Liver (tissue), 8 donors: ENCODE measurements at regions not wholly inside any gene's neighbourhood (a gene's known extent, or its start where the extent isn't known, plus 50 kb on each side); places are given as distances from the start of the nearest gene placed in this dataset.

Experiments
- DNase-seq: peaks from one replicate; pipeline ENCODE4 v3.0.0-alpha.2; 2017; ENCODE audit warnings: low spot score
- H3K27ac ChIP-seq, 2 donors: one replicate each; pipeline ENCODE4 v1.7.0; 2013; ENCODE audit warnings: inconsistent platforms in 2 of 2, low read length in 2 of 2, control low read depth in 1 of 2, low read depth in 1 of 2, mild to moderate bottlenecking in 1 of 2
- H3K27me3 ChIP-seq, 4 donors: one replicate each; pipeline versions ENCODE4 v1.6.1 to v1.7.0; 2013; ENCODE audit warnings: low read length in 3 of 4, inconsistent platforms in 1 of 4, mild to moderate bottlenecking in 1 of 4, moderate library complexity in 1 of 4; ENCODE audit not compliant: control insufficient read depth in 4 of 4, insufficient read depth in 4 of 4
- H3K36me3 ChIP-seq, 4 donors: one replicate each; pipeline versions ENCODE4 v1.6.1 to v1.7.0; 2013; ENCODE audit warnings: low read length in 3 of 4, mild to moderate bottlenecking in 3 of 4, low read depth in 1 of 4, moderate library complexity in 1 of 4; ENCODE audit not compliant: control insufficient read depth in 4 of 4, insufficient read depth in 3 of 4
- H3K4me1 ChIP-seq, 4 donors: one replicate each; pipeline versions ENCODE4 v1.6.1 to v1.7.0; 2013; ENCODE audit warnings: low read length in 3 of 4, mild to moderate bottlenecking in 3 of 4, moderate library complexity in 1 of 4; ENCODE audit not compliant: control insufficient read depth in 4 of 4, insufficient read depth in 4 of 4
- H3K4me3 ChIP-seq, 3 donors: one replicate each; pipeline versions ENCODE4 v1.6.1 to v1.7.0; 2013; ENCODE audit warnings: low read length in 3 of 3, control low read depth in 1 of 3, low read depth in 1 of 3, mild to moderate bottlenecking in 1 of 3
- H3K9ac ChIP-seq, 2 donors: one replicate each; pipeline ENCODE4 v1.7.0; 2013; ENCODE audit warnings: low read length in 2 of 2, mild to moderate bottlenecking in 2 of 2, moderate library complexity in 2 of 2, control low read depth in 1 of 2, low read depth in 1 of 2
- H3K9me3 ChIP-seq, 4 donors: one replicate each; pipeline versions ENCODE4 v1.6.1 to v1.7.0; 2013; ENCODE audit warnings: low read length in 3 of 4; ENCODE audit not compliant: control insufficient read depth in 4 of 4
- ATF3 ChIP-seq: IDR thresholded peaks from 2 replicates; pipeline ENCODE4 v1.6.1; 2016; ENCODE audit warnings: antibody characterized with exemption
- CTCF ChIP-seq: fragments of 150-350 bp; IDR thresholded peaks from 2 replicates; pipeline ENCODE4 v1.5.1; 2017; ENCODE audit warnings: improper control_type of control experiment, low read depth, low read length; ENCODE audit not compliant: missing input control
- EGR1 ChIP-seq, 2 donors: IDR thresholded peaks; 2 replicates each; pipeline ENCODE4 v1.6.1; 2016 to 2018; ENCODE audit warnings: antibody characterized with exemption in 2 of 2, low read depth in 2 of 2
- FOXA1 ChIP-seq: IDR thresholded peaks from 2 replicates; pipeline ENCODE4 v1.6.1; 2016; ENCODE audit warnings: antibody characterized with exemption
- FOXA2 ChIP-seq: IDR thresholded peaks from 2 replicates; pipeline ENCODE4 v1.6.1; 2016; ENCODE audit warnings: antibody characterized with exemption
- GABPA ChIP-seq, 2 donors: IDR thresholded peaks in 1 of 2; conservative IDR thresholded peaks in 1 of 2; 2 replicates each; pipeline ENCODE4 v1.6.1; 2016; ENCODE audit warnings: antibody characterized with exemption in 2 of 2, mild to moderate bottlenecking in 1 of 2, moderate library complexity in 1 of 2
- HNF4A ChIP-seq, 2 donors: conservative IDR thresholded peaks; 2 replicates each; pipeline ENCODE4 v1.6.1; 2016; ENCODE audit warnings: antibody characterized with exemption in 2 of 2, mild to moderate bottlenecking in 2 of 2
- HNF4G ChIP-seq: IDR thresholded peaks from 2 replicates; pipeline ENCODE4 v1.6.1; 2016; ENCODE audit warnings: antibody characterized with exemption
- JUND ChIP-seq, 2 donors: IDR thresholded peaks; 2 replicates each; pipeline ENCODE4 v1.6.1; 2016; ENCODE audit warnings: antibody characterized with exemption in 2 of 2
- MAX ChIP-seq: IDR thresholded peaks from 2 replicates; pipeline ENCODE4 v1.6.1; 2016; ENCODE audit warnings: antibody characterized with exemption
- NR2F2 ChIP-seq: IDR thresholded peaks from 2 replicates; pipeline ENCODE4 v1.6.1; 2016; ENCODE audit warnings: antibody characterized with exemption
- RAD21 ChIP-seq, 2 donors: IDR thresholded peaks; 2 replicates each; pipeline ENCODE4 v1.6.1; 2016; ENCODE audit warnings: antibody characterized with exemption in 2 of 2, mild to moderate bottlenecking in 2 of 2
- REST ChIP-seq: IDR thresholded peaks from 2 replicates; pipeline ENCODE4 v1.6.1; 2016; ENCODE audit warnings: antibody characterized with exemption, mild to moderate bottlenecking
- RXRA ChIP-seq, 2 donors: IDR thresholded peaks; 2 replicates each; pipeline ENCODE4 v1.6.1; 2017 to 2018; ENCODE audit warnings: antibody characterized with exemption in 2 of 2, mild to moderate bottlenecking in 1 of 2
- SP1 ChIP-seq: IDR thresholded peaks from 2 replicates; pipeline ENCODE4 v1.6.1; 2018; ENCODE audit warnings: antibody characterized with exemption, mild to moderate bottlenecking
- TAF1 ChIP-seq: conservative IDR thresholded peaks from 2 replicates; pipeline ENCODE4 v1.6.1; 2016; ENCODE audit warnings: antibody characterized with exemption, mild to moderate bottlenecking
- YY1 ChIP-seq: IDR thresholded peaks from 2 replicates; pipeline ENCODE4 v1.6.1; 2016; ENCODE audit warnings: antibody characterized with exemption, mild to moderate bottlenecking
- ZBTB33 ChIP-seq: IDR thresholded peaks from 2 replicates; pipeline ENCODE4 v1.6.1; 2016; ENCODE audit warnings: antibody characterized with exemption
- WGBS: extraction: QIAGEN DNeasy Blood & Tissue Kit; methylation state at CpG from one replicate; pipeline ENCODE4 v1.1.7; 2013; 5-methylcytosine and 5-hydroxymethylcytosine counted together
- donor health status: healthy.
- donor health status: healthy.
- donor health status: healthy.
- donor health status: healthy.
- donor health status: healthy.

- Histone ChIP-seq H3K27me3 (no peaks in the 10 kb centered on the region), H3K27ac (peak overlapping the region in 1 of 2 donors; percentile 9), H3K36me3 (no peaks in the 10 kb centered on the region), H3K4me1 (no peaks in the 10 kb centered on the region), H3K4me3 (no peak overlapping the region), H3K9me3 (no peaks in the 10 kb centered on the region), H3K9ac (no peak overlapping the region)
- TF ChIP-seq RAD21 (IDR thresholded peaks at IDR 0.05) (peak; percentile 22 to 47), SP1 (peak; percentile 9), RXRA (IDR thresholded peaks at IDR 0.05) (peak in 1 of 2 donors; percentile 8), EGR1 (IDR thresholded peaks at IDR 0.05; ENCODE audit: low read depth in 2 of 2) (no peak), TAF1 (no peak), ATF3 (no peak), JUND (IDR thresholded peaks at IDR 0.05) (peak; percentile 22 to 25), YY1 (no peak), ZBTB33 (no peak), FOXA1 (no peak), NR2F2 (peak; percentile 82)
- 68% methylated on average over 1 of the region's 1 CpG for WGBS
- DNase-seq, result no peak
These were observed 1274.9 kb upstream of the GJE1 start for GRCh38 chr6:140857739-140858380.

GRCh38 chr6:140855520-140855919 lies 1277.2 kb upstream of the GJE1 start:
- Histone ChIP-seq H3K4me3 (no peak overlapping the region), H3K27me3 (no peaks in the 10 kb centered on the region), H3K9me3 (no peaks in the 10 kb centered on the region), H3K27ac (no peak overlapping the region), H3K36me3 (no peaks in the 10 kb centered on the region), H3K9ac (no peak overlapping the region), H3K4me1 (no peaks in the 10 kb centered on the region)
- DNase-seq, result no peak
- no peak for TF ChIP-seq YY1
- no peak for TF ChIP-seq CTCF
- no peak for TF ChIP-seq FOXA1
- TF ChIP-seq REST, result no peak
- TF ChIP-seq GABPA (IDR thresholded peaks at IDR 0.05 in 1 of 2, conservative IDR thresholded peaks at IDR 0.05 in 1 of 2), result no peak
- no peak for TF ChIP-seq HNF4A (conservative IDR thresholded peaks at IDR 0.05)
- TF ChIP-seq EGR1 (IDR thresholded peaks at IDR 0.05; ENCODE audit: low read depth in 2 of 2), result no peak
- TF ChIP-seq FOXA2, result no peak
- no peak for TF ChIP-seq NR2F2
- no peak for TF ChIP-seq ZBTB33
- no peak for TF ChIP-seq HNF4G
- no peak for TF ChIP-seq TAF1
- TF ChIP-seq MAX, result no peak
- no peak for TF ChIP-seq JUND (IDR thresholded peaks at IDR 0.05)
- TF ChIP-seq ATF3, result no peak
- no peak for TF ChIP-seq SP1
- TF ChIP-seq RXRA (IDR thresholded peaks at IDR 0.05), result no peak
- no peak for TF ChIP-seq RAD21 (IDR thresholded peaks at IDR 0.05)
